ENCODE measurements at regions not wholly inside any gene's neighbourhood (a gene's known extent, or its start where the extent isn't known, plus 50 kb on each side); places are given as distances from the start of the nearest gene placed in this dataset.

GRCh38 chr4:120540625-120541024 is 381.9 kb downstream of the PRDM5 start:
- no peak overlapping the region for H2AFZ ChIP-seq (ENCODE audit: low read length)
- H3K79me2 ChIP-seq (ENCODE audit: insufficient read depth, low read length) = no peaks in the 10 kb centered on the region
- no peak overlapping the region for H2BK120ac ChIP-seq (ENCODE audit: low read depth, low read length, poor library complexity, severe bottlenecking)
- Mint-ChIP-seq H3K36me3 (ENCODE audit: insufficient read depth in 1 of 3, low read depth in 3 of 3) (no peaks in the 10 kb centered on the region), H3K4me1 (no peaks in the 10 kb centered on the region), H3K27me3 (ENCODE audit: low read depth) (no peaks in the 10 kb centered on the region), H3K9me3 (no peaks in the 10 kb centered on the region), H3K4me3 (no peak overlapping the region; a peak in 1 of 5 replicates), H3K27ac (no peak overlapping the region)
- H3K4ac ChIP-seq (ENCODE audit: low read depth, low read length) = no peak overlapping the region
- no peak overlapping the region for H3T11ph ChIP-seq (ENCODE audit: low read length)
- H4K20me1 ChIP-seq (ENCODE audit: control insufficient read depth, insufficient read depth, insufficient read length) = no peaks in the 10 kb centered on the region
- no peak overlapping the region for H3K56ac ChIP-seq (ENCODE audit: insufficient read length, low read depth, low read length)
- TF ChIP-seq CTCF (conservative IDR thresholded peaks at IDR 0.05) = no peak
- no peak overlapping the region for H2BK15ac ChIP-seq (ENCODE audit: low read depth, low read length)
- H3K4me2 ChIP-seq (ENCODE audit: insufficient read depth, insufficient read length, low read length) = no peak overlapping the region
- no peak overlapping the region for H2BK12ac ChIP-seq (ENCODE audit: insufficient read length, low read depth, low read length)
- no peak for DNase-seq
- H3K23me2 ChIP-seq (ENCODE audit: insufficient read length, low read depth, low read length, poor library complexity, severe bottlenecking) = no peaks in the 10 kb centered on the region
- no peaks in the 10 kb centered on the region for H3K79me1 ChIP-seq (ENCODE audit: insufficient read depth, low read depth, low read length, poor library complexity, severe bottlenecking)
- H4K5ac ChIP-seq (ENCODE audit: insufficient read length, low read depth, low read length) = no peak overlapping the region
- no peak overlapping the region for H3K23ac ChIP-seq (ENCODE audit: insufficient read length, low read depth, low read length)
- H3K27me3 ChIP-seq (ENCODE audit: insufficient read depth, low read length) = no peaks in the 10 kb centered on the region
- H3K27ac ChIP-seq (ENCODE audit: insufficient read length, low read depth, low read length) = no peak overlapping the region
- H2BK5ac ChIP-seq (ENCODE audit: insufficient read length, low read length) = no peak overlapping the region
- H4K8ac ChIP-seq (replicated peaks; ENCODE audit: insufficient read length, low read depth, low read length) = no peak overlapping the region
- H3K18ac ChIP-seq (ENCODE audit: insufficient read length, low read depth, low read length) = no peak overlapping the region
- H3K9me3 ChIP-seq (ENCODE audit: control insufficient read depth, low read depth, low read length) = no peaks in the 10 kb centered on the region
- no peak overlapping the region for H4K91ac ChIP-seq (ENCODE audit: insufficient read length, low read depth, low read length)
- H3K4me1 ChIP-seq (ENCODE audit: insufficient read depth, low read length) = no peaks in the 10 kb centered on the region
- no peak overlapping the region for H3K14ac ChIP-seq (ENCODE audit: insufficient read depth, low read length)
- no CpG with 5 or more reads among the region's 5 CpGs for WGBS (ENCODE audit: extremely low coverage, insufficient read length, low lambda C conversion rate)
- no peak overlapping the region for H2BK20ac ChIP-seq (ENCODE audit: low read depth, low read length, poor library complexity, severe bottlenecking)
- H3K9ac ChIP-seq (ENCODE audit: extremely low read depth, insufficient read length, low read length) = no peak overlapping the region
- no peak overlapping the region for H2AK5ac ChIP-seq (ENCODE audit: insufficient read length, low read length)

All from H9 (cell line).